Brain microvascular endothelial cell (primary cell): ENCODE measurements at regions not wholly inside any gene's neighbourhood (a gene's known extent, or its start where the extent isn't known, plus 50 kb on each side); places are given as distances from the start of the nearest gene placed in this dataset.

Experiments used
- DNase-seq: peaks from one replicate; pipeline ENCODE4 v3.0.0-alpha.2; 2020
- H3K27ac ChIP-seq: fragments of 250-450 bp; sonication (Bioruptor Pico); 2 replicates; pipeline ENCODE4 v1.5.1; 2020; ENCODE audit warnings: mild to moderate bottlenecking, moderate library complexity
- H3K27me3 ChIP-seq: fragments of 250-450 bp; sonication (Bioruptor Pico); replicated peaks from 2 replicates; pipeline ENCODE4 v1.5.1; 2020; ENCODE audit warnings: mild to moderate bottlenecking
- H3K36me3 ChIP-seq: fragments of 250-450 bp; sonication (Bioruptor Pico); replicated peaks from 2 replicates; pipeline ENCODE4 v1.5.1; 2020; ENCODE audit warnings: mild to moderate bottlenecking
- H3K4me3 ChIP-seq: 2 replicates; pipeline ENCODE4 v1.5.1; 2011; ENCODE audit warnings: low read depth, mild to moderate bottlenecking, control low read depth, low read length, moderate library complexity
- CTCF ChIP-seq: IDR thresholded peaks from 2 replicates; pipeline ENCODE4 v1.5.1; 2011; ENCODE audit warnings: low read depth, mild to moderate bottlenecking, moderate library complexity, low read length, control low read depth, inconsistent platforms; ENCODE audit errors: missing control alignments
- in situ Hi-C: cut with HindIII; loops from 2 replicates; pipeline ENCODE4 v1.10.0; 2017; ENCODE audit warnings: low sequenced_read_pairs, low pct_ligation_motif_present

DNA sequence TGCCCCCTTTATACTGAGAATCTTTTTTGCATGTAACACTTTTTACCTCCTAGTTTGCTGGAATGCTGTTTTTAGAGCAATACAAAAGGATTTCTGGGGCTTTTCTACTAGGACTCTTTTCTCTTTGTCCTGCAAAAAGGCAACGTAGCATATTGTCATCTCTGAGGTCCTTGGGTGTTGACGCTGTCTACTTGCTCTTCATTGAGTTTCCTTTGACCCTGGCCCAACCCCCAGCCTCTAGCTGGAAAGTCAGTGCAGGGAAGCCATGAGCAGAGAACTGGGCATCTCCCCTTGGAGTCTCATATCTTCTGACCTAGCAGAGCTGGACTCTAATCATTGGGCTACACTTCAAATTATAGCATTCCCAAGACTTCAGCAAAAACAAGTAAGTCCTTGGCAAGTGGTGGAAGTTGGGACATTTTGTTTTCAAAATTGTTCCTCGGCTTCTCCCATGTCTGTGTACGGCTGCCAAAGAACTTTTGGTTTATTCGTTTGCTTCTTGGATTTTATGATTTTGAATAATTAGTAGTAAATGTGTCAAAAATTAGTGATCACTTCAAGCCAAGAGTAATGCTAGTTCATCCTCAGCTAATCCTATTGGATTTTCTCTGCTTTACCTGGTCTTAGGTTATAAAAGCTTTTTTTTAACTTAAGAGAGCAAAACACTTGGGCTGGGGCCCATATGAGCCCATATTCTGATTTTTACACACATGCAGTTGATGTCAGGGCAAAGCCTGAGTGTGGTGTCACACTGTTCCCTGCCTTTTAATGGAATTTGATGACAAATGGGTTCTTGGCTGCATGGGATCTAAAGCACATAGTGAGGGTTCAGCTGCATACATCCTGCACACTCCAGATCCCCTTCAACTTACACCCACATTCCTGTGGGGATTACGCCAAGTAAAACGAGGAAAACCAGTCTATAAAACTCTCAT, 419.5 kb upstream of the C2CD4B start:
- in situ Hi-C loops, result no loop called here
- no peaks in the 10 kb centered on the region for H3K27me3 ChIP-seq
- no peaks in the 10 kb centered on the region for H3K36me3 ChIP-seq
- no peak for DNase-seq
- no peak overlapping the region for H3K4me3 ChIP-seq
- no peak for TF ChIP-seq CTCF
- no peak overlapping the region for H3K27ac ChIP-seq

DNA sequence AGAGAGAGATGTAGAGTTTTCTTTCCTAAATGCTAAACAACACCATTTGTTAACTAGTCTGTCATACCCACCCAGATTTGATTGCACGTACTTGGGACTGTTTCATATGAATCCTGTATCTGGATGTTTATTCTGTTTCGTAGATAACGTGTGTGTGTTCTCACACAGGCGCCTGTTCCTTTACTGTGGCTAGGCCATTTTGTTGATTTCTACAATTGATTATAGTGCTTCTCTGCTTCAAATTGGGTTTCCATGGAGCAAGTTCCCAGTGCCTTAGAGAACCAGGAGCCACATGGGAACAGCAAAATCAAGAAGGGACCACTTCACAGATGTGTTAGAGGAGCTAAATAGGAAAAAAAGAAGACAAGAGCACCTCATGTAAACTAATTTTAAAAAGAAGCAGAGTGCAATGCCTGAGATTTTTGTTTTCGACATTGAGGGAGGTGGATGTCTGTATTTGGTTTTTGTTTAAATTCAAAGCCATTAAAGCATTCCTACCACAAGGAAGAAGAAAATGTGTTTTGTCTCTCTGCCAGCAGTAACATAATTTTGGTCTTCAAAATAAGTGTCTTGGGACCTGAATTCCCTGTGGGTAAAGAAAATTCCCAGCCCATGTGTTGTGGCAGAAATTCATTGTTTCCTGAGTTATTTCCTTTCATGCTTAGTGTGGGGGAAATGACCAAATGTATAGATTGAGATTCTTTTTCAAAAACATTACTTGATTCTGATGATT, 424.0 kb upstream of the C2CD4B start:
- Histone ChIP-seq H3K36me3 (no peaks in the 10 kb centered on the region), H3K27ac (no peak overlapping the region), H3K4me3 (no peak overlapping the region), H3K27me3 (no peaks in the 10 kb centered on the region)
- in situ Hi-C loops, result no loop called here
- no peak for TF ChIP-seq CTCF
- no peak for DNase-seq

DNA sequence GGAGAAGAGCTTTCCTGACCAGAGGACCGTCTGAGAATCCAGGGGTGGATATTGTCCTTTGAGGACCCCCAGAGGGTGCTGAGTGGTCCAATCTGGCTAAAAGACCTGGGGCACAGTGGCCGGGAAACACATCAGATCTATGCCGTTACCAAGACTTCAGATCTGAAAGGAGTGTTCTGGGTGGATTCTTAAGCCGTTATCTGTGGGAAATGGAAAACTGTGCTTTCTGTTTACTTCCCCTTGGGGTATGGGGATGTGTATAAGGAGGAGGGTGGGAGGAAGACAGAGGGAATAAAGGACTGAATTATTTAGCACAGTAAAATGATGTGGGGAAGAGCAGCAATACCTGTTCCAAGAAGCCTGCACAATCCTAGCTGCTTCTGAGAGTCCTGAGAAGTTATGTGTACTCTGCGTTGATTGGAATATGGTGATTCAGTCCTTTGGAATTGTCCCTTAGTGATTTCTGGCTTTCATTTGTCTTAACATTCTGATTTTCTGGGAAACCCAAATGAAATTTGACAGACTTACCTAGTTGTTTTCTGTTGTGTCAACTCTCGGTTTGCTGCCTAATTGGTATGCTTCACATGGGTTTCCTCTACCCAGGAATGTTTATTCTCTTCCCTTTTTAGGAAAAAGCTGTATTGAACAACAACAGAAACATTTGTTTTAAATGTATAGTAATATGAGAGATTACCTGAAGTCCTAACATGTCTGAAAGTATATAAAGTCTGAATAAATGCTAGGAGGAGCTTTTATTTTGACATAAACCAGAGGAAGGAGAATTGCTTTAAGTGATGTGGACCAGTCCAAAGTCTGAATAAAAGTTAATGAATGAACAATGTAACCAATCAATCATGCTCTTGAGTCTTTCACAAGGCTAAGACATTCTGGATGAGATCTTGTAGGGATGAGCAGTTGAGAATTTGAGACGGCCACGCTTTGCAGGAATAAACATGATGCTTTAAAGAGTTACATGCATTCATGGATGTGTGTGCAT, 427.1 kb upstream of the C2CD4B start:
- Histone ChIP-seq H3K27ac (no peak overlapping the region), H3K4me3 (no peak overlapping the region), H3K27me3 (no peaks in the 10 kb centered on the region), H3K36me3 (no peaks in the 10 kb centered on the region)
- in situ Hi-C loops, result no loop called here
- DNase-seq, result peak; percentile 22
- TF ChIP-seq CTCF, result no peak

GRCh38 chr15:62592920-62593319, 427.8 kb upstream of the C2CD4B start:
- in situ Hi-C loops, result no loop called here
- DNase-seq, result no peak
- H3K27ac ChIP-seq, result no peak overlapping the region
- no peak overlapping the region for H3K4me3 ChIP-seq
- H3K36me3 ChIP-seq, result no peaks in the 10 kb centered on the region
- no peaks in the 10 kb centered on the region for H3K27me3 ChIP-seq
- no peak for TF ChIP-seq CTCF

DNA sequence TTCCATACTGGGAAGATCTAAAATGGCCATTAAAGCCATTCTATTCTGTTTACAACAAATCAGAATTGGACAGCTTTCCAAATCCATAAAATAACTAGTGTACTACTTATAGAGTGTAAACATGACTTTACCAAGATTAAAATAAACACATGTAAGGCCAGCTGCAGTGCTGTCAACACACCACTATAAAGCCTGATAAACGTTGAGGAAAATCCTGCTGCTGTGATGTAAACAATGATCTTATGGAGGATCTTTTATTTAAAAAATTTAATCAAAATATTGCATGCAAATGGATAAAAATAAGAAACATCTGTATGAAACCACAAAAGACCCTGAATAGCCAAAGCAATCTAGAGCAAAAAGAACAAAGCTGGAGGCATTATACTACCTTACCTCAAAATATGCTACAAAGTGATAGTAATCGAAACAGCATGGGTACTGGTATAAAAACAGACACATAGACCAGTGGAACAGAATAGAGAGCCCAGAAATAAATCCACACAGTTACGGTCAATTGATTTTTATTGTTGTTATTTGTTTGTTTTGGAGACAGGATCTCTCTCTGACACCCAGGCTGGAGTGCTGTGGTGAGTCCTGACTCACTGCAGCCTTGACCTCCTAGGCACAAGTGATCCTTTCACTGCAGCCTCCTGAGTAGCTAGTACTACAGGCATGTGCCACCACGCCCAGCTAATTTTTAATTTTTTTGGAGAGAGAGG, 428.8 kb upstream of the C2CD4B start:
- H3K4me3 ChIP-seq, result no peak overlapping the region
- no peak for TF ChIP-seq CTCF
- H3K27ac ChIP-seq, result no peak overlapping the region
- in situ Hi-C loops, result no loop called here
- no peak for DNase-seq
- H3K36me3 ChIP-seq, result no peaks in the 10 kb centered on the region
- no peaks in the 10 kb centered on the region for H3K27me3 ChIP-seq
